ENCODE measurements at regions not wholly inside any gene's neighbourhood (a gene's known extent, or its start where the extent isn't known, plus 50 kb on each side); places are given as distances from the start of the nearest gene placed in this dataset.

DNA sequence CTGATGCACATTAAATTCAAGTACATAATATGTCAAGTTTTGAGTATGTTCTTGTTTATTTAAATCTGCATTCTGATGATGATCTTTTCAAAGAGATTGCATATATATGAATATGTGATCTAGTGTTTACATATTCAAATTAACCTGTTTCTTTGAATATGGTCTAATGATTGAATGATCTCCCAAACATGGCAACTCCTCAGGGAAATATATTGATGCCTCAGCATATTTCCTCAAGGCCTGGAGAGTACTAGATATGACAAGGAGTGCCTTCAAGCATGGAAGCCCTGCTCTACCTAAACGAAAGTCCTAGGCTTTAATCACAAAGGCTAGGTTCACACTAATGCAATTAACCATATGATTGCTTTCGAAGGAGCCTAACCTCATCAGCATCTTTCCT, 532.8 kb downstream of the ZIC1 start:
- DNase-seq, result no peak

DNA sequence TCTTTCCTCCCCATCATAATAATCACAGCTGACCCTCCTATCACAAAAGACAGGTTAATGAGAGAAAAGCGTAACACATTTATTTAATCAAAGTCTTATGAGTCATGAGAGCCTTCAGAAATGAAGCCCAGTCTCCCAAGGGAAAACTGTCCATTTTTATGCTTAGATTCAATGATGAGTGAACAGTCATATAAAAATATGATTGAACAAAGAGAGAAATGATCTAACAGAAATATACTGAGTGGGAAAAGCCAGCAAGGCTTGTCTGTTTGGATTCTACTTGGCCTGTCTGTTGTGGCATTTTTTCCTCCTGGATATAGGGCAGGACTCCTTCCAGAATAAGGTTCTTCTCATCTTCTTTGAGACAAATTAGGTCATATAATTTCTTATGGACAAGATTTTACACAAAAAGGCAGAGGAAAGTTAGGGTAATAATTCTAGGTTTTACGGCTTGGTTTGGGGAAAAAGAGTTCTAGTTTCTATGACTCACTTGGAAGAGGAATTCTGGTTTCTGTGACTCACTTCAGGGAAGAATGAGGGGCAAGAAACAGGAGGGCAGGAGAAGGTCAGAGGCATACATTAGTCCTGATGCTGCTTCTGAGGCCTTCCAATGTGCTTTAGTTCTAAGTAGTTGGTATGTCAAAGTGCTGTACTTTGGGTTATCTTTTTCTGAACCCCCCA, 534.2 kb downstream of the ZIC1 start:
- no peak for DNase-seq

DNA sequence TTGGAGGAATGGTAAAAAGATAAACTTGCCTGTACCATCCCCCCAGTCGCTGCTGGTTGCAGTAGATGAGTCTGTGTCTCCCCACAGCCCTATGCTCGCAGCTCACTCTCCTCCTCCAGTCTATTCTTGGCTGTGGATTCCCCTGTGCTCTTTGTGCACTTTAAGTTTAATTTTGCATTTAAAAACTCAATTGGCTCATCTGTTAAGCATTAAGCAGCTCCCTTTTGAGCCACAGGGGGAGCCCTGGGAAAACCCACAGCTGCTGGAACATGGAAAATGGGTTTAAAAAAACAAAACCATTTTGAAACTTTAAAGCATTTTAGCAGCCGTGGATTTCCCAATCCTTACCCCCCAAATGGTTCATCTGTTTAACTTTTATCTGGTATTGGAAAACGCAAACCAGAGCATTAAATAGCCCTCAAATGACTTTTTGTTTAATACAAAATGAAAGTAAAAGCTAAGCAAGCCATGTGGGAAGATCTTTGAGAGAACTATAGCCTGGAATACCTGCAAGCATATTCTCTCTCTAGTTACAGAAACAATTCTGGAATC, 536.9 kb downstream of the ZIC1 start:
- no peak for DNase-seq

DNA sequence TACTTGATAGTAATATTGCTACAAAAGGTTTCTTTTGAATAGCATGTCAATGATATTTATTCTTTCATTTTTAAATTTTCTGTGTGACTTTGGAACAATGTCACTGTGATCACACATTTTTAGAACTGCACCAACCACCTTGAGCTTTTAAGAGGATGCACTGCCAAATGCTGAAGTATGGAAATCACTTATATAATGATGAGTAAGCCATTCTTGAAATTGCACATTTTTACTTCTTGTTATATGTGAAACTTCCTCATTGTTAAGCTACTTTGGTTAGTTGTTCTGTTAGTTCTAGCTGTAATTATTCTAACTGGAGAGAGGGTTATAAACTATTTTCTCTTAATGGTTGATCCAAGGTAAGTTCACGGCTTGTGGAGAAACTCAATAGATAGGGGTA, 547.5 kb downstream of the ZIC1 start:
- DNase-seq, result no peak

DNA sequence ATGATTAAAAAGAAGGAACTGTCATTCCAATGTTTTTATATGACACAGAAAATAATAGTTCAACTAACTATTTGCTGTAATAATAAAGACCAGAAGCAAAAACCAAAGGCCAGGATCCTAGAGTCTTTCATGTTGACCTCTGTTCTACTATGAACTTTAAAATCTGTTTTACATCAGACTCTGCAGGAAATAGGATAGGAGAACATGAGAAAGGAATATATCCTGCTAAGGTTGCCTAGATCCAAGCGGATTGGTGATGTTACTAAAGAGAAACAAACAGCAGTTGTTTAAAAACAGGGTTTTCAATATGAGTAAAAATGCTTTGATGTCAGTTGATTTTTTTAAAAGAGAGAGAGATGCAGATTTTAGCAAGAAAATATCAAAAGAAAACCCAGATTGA, 549.6 kb downstream of the ZIC1 start:
- no peak for DNase-seq

DNA sequence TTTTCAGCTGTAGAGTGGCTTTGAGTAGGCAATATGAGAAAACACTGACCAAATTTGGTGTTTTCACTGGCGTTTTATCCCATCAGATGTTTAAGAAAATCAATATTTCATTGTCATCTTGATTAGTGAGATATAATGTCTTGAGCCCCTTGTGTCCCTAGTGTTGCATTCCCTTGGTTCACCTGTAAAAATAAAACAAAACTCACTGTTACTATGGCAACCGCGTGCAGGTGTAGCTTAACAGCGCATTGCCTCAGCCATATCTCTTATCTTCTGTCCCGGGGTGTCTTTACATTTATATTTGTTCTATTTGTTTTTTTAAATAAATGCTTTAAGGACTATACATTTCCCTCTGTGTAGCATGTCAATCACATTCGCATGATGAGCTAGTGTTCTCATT, 551.6 kb downstream of the ZIC1 start:
- DNase-seq, result no peak

DNA sequence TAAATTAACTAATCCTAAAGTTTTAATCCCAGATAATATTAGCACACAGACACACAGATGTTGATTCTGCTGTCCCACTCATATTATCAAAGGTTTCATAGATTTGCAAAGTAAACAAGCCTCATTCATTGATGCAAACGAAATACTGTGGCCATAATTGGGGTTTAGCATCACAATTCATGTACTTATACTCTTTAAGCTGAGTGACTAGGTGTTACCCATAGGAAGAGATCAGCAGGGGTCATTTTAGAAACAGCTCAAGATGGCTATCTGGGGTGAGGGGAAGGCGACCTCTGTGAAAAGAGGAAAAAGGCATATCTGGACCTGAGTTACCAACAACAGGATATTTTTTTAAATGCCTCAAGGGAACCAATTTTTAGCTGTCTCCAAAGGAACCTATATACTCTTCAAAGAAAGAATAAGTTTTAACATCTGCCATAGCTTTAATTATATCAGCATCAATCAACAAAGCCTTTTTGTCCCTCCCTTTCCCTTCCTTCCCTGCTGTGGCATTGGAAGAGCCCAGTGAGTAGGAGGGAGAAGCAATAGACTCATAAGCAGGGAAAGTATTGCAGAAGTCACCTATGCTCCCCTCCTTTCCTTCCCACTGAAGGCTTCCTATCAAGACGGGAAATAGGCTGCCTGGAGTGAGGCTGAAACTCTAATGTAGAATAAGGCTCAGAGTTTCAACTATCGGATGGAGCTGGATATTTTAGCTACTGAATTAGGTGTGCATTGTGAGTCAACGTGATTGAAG, 553.4 kb downstream of the ZIC1 start:
- DNase-seq, result no peak

DNA sequence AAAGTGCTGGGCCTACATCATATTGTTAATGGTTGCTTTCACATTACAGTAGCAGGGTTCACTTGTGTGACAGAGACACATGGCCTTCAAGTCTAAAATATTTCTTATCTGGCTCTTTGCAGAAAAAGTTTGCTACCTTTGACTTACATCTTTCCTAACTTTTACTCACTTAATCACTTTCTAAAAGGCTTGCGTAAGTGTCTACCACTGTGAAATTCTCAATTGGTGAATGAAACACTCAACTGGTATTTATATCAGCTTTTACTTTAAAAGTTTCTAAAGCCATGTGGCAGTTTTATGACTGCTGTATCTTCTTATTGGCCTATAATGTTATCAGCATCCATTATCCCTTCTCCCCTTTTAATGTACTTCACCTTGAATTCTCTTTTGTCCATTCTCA, 554.5 kb downstream of the ZIC1 start:
- no peak for DNase-seq

DNA sequence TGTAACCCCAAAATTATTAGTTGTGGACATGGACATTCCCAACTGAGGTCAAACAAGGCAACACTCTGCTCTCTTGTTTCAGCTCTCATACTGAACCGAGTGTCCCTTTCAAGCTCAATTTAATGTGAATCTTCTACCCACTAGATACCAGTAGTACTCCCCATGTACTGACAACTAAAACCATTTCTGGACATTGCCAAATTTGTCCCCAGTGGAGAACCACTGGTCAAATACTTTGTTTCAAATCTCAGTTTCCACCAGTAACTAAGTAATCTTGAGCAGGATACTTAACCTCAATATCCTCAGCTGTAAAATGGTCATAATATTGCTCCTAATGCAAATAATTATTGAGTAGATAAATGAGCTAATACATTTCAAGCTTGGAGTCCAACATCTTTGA, 566.0 kb downstream of the ZIC1 start:
- no peak for DNase-seq

DNA sequence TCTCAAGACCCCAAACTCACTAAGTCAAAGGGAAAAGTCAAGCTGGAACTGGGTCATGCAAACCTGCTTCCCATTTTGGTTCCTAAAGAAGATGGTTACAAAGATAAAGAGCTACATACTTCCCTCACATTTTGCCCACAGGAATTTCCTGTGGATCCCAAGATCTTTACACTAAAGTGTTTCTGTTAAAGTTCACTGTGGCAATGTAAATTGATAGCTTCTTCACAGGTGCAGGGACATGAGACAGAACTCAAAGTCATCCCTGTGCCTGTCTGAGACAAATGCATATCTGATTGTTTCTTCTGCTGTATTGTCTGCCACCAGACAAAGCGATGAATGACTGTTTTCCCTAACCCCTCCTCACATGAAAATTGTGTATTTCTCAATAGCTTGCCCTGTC, 567.8 kb downstream of the ZIC1 start:
- DNase-seq, result no peak

DNA sequence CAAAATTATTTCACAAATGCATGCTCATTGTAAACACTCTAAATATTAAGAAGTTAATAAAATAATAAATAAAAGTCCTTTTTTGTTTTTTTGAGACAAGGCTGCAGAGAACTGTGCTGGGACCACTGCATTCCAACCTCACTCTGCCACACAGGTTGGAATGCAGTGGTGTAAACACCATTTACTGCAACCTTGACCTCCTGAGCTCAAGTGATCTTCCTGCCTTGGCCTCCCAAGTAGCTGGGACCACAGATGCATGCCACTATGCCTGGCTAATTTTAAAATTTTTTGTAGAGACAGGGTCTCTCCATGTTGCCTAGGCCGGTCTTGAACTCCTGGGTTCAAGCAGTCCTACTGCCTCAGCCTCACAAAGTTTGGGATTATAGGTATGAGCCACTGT, 578.4 kb downstream of the ZIC1 start:
- DNase-seq, result no peak

DNA sequence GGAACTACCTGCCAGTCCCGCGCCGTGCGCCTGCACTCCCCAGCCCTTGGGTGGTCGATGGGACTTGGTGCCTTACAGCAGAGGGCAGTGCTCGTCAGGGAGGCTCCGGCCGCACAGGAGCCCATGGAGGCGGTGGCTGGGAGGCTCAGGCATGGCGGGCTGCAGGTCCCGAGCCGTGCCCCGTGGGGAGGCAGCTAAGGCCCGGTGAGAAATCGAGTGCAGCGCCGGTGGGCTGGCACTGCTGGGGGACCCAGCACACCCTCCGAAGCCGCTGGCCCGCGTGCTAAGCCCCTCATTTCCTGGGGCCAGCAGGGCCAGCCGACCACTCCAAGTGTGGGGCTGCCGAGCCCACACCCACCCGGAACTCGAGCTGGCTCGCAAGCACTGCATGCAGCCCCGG, 580.2 kb downstream of the ZIC1 start:
- no peak for DNase-seq

DNA sequence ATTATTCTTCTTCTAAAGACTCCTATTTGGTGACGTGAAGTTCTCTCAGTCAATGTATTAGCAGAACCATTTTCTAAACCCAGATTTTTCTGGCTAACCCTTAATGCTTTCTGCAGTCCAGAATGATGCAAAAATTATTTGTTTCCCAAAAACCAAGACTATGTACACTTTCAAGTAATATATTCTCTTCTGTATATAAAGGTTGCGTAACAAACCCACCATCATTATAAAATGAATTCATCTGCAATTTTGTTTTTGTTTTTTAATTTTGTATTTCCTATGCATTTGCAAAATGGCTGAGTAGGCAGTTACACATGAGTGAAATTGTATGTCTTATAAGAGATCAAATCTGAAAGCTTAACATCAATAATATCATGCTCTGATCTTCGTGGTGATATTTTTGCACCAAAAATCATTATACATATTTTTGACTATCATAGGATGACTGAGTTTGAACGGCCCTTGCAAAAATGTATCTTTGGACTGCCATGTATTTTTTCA, 593.6 kb downstream of the ZIC1 start:
- DNase-seq, result no peak

DNA sequence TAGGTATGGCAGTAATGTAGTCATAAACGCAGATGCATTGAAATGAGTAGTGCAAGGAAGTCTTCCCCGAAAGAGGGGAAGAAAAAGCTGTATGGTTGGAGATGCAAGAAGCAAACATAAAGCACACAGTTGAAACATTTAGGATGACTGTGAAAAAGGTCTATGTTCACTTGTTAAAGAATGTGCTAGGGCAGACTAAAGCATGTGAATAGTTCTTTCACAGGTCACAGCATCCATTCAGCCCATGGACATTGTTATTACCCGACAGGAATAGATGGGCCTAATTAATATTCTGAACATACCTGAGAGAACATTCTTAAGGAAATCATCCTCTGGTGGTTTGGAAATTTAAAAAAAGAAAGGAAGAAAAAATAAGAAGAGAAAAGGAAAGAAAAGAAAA, 595.2 kb downstream of the ZIC1 start:
- no peak for DNase-seq

DNA sequence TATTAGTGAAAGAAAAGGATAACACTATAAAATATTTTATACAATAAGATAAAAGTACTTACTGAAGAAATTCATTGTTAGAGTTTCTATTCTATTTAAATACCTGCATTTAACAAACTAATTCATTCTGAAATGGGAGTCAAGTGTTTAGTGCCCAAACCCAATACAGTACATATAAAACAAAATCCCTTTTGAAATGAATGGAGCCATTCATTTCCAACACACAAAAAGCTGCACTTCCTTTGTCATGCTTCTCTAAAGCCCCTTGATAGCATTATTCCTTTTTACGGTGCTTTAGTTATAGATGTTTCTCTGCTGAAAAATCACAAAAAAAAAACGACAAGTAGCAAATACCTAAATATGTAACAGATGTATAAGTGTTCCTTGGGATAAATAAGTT, 596.3 kb downstream of the ZIC1 start:
- no peak for DNase-seq

DNA sequence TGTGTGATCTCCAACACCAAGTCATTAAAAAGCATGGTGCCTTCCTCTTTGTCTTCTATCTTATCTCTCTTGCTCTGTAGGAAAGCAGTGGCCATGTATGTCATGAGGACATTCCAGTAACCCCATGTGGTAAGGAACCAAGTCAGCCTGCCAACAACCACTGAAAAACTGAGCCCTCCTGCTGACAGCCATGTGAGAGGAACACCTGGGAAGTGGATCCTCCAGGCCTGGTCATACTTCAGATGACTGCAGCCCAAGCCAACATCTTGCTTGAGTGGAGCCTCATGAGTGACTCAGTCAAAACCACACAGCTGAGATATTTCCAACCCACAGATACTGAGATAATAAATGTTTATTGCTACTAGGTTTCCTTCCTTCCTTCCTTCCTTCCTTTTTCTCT, 597.3 kb downstream of the ZIC1 start:
- DNase-seq, result no peak

DNA sequence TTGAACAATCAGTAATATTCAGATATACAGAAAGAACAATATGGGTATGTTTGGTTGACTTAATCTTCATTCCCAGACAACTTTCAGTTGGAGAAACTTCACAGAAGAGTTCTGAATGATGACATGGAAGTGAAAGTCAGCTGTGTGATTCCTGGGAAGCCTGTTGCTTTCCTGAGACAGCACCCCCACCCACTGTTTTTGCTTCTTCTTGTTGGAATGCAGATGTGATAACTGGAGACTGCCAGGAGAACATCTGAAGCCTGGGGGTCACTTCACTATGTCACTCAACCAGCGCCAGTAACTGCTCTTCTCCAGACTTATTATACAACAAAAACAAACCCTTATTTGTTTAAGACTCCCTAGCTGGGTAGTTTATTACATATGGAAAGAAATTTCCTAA, 599.4 kb downstream of the ZIC1 start:
- DNase-seq, result no peak

DNA sequence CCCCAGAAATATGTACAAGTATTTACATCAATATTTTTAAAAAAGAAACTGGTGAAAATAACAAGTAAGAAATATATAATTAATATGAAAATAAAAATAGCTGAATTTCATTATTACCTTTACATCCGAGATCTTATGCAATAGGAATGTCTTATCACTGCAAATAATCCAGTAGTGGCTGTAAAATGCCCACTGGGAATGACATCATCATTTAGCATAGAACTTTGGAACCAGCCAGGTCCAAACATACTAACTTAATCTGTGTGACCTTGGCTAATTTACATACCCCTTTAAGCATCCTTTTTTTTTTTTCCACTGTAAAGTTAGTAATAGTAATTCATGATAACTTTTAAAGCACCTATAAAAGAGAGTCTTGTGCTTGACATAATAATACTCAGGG, 611.7 kb downstream of the ZIC1 start:
- no peak for DNase-seq

DNA sequence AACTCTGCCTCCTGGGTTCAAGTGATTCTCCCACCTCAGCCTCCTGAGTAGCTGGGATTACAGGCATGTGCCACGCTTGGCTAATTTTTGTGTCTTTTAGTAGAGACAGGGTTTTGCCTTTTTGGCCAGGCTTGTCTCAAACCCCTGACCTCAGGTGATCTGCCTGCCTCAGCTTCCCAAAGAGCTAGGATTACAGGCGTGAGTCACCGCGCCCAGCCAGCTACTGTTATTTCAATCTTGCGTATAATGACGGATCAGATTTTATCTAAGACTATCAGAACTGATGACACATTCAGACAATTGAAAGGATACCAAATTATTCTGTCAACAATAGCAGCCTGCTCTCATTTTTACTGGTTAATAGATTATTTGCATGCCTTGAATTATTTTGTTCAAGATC, 612.2 kb downstream of the ZIC1 start:
- no peak for DNase-seq

DNA sequence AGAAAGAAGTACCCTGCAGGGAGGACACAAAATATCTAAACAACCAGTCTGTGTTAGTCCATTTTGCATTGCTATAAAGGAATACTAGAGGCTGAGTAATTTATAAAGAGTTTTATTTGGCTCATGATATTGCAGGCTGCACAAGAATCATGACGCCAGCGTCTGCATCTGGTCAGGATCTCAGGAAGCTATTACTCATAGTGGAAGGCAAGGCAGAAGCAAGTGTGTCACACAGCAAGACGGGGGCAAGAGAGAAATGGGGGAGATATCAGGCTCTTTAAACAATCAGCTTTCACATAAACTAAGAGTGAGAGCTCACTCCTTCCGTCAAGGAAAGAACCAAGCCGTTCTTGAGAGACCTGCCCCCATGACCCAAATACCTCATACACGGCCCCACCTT, 614.8 kb downstream of the ZIC1 start:
- DNase-seq, result no peak

DNA sequence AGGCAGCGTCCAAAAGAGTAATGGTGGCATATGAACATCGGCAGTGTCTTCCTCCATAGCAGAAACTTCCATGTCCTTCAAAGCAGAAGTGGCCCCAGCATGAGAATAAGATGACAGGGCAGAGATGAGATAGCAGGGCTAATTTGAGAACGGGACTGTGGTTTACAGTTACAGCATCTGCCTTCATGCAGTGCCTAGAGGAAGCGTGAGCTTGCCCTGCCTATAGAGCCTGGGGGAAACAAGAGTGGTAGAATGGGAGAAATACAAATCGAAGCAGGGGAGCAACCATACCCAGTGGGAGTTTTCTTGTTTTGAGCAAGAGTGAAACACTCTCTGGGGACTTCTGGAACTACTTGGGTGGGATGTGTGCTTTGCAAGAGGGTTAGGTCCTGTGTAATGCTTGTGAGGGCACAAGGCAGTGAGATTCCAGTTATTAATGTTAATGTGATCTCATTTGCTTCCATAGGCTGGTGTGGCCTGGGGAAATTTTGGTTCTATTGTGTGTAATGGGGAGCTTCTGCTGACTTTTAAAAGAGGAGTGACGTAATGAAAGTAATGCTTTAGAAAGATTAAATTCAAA, 616.9 kb downstream of the ZIC1 start:
- DNase-seq, result no peak

DNA sequence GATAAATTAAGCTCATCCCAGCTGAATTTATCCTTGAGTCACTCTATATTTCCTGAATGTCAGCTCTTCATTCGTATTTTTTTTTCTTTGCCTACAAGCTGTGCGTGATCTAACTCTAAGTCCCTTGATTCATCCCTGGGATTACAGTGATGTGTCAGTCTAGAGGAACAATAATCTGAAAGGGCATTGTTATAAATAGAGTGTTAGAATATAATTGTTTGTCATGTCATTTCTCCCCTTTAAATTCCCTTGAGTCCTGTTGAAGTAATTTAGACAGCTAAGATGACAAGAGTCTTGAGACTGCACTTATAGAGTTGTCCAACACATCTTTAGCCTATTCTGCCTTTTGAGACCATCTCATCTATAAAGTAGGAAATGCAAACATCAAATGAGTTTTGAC, 621.8 kb downstream of the ZIC1 start:
- DNase-seq, result no peak

DNA sequence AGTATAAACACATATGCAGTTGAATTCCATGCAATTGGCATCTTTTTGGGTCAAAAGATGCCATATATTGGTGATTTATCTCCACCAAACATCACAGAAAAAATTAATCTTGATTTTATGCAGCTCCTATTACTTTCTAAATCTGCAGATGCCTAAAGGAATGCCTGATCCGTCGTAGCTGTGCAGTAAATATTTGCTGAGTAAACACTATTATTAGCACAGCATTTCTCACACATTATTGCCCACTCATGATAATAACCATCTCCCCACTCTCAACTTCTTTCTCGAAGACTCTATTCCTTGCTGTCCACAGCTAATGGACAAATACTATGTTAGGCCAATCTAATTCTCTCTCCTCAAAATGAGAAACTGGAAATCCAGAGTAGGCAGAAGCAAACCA, 625.2 kb downstream of the ZIC1 start:
- no peak for DNase-seq

DNA sequence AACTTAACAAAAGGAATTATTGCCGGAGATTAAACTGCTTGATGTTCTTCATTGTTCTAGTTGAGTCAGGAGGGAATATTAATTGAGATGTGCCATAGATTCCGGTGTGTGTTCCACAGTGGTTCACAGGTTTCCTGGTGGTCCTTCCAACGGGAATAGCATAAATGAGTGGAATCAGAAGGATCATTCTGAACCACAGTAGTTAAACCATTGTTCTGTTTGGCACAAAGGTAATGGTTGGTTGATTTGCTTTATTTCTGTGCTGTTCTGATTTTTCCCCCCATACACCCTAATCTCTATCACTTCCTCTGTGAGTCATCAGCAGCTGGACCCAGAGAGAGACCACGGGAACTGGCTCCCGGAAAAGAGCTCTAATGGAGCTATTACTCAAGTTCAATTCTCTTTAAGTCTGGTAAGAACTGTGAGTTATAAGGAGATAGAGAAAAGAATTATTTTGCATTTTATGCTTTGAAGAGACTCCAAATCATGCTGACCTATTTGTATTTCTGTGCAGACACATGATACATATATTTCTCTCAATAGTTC, 627.2 kb downstream of the ZIC1 start:
- no peak for DNase-seq
